H9 (cell line): ENCODE measurements at regions not wholly inside any gene's neighbourhood (a gene's known extent, or its start where the extent isn't known, plus 50 kb on each side); places are given as distances from the start of the nearest gene placed in this dataset.

Experiments used
- DNase-seq: peaks from one replicate; pipeline ENCODE4 v3.0.0-alpha.2; 2017
- H2AFZ ChIP-seq: one replicate; pipeline ENCODE4 v1.6.1; 2013; ENCODE audit warnings: mild to moderate bottlenecking, low read length, control low read depth, moderate library complexity
- H2AK5ac ChIP-seq: 2 replicates; pipeline ENCODE4 v1.6.1; 2013; ENCODE audit warnings: low read length, control low read depth, mixed read lengths; ENCODE audit not compliant: insufficient read length
- H2BK120ac ChIP-seq: one replicate; pipeline ENCODE4 v1.6.1; 2013; ENCODE audit warnings: low read depth, mild to moderate bottlenecking, low read length, control low read depth, inconsistent platforms; ENCODE audit not compliant: poor library complexity, severe bottlenecking
- H2BK12ac ChIP-seq: 2 replicates; pipeline ENCODE4 v1.6.1; 2013; ENCODE audit warnings: low read length, control low read depth, mixed read lengths, low read depth; ENCODE audit not compliant: insufficient read length
- H2BK15ac ChIP-seq: 2 replicates; pipeline ENCODE4 v1.6.1; 2013; ENCODE audit warnings: low read depth, low read length, control low read depth
- H2BK20ac ChIP-seq: one replicate; pipeline ENCODE4 v1.6.1; 2013; ENCODE audit warnings: low read depth, mild to moderate bottlenecking, low read length, control low read depth, inconsistent platforms; ENCODE audit not compliant: poor library complexity, severe bottlenecking
- H2BK5ac ChIP-seq: 2 replicates; pipeline ENCODE4 v1.6.1; 2013; ENCODE audit warnings: low read length, control low read depth, mixed read lengths; ENCODE audit not compliant: insufficient read length
- H3K14ac ChIP-seq: 2 replicates; pipeline ENCODE4 v1.6.1; 2013; ENCODE audit warnings: low read length, control low read depth; ENCODE audit not compliant: insufficient read depth
- H3K18ac ChIP-seq: 2 replicates; pipeline ENCODE4 v1.6.1; 2013; ENCODE audit warnings: low read depth, mild to moderate bottlenecking, mixed read lengths, low read length, control low read depth; ENCODE audit not compliant: insufficient read length
- H3K23ac ChIP-seq: 2 replicates; pipeline ENCODE4 v1.6.1; 2013; ENCODE audit warnings: low read length, control low read depth, mixed read lengths, low read depth; ENCODE audit not compliant: insufficient read length
- H3K23me2 ChIP-seq: 2 replicates; pipeline ENCODE4 v1.6.1; 2013; ENCODE audit warnings: low read depth, mild to moderate bottlenecking, mixed read lengths, low read length, control low read depth; ENCODE audit not compliant: insufficient read length, poor library complexity, severe bottlenecking
- H3K27ac ChIP-seq: 2 replicates; pipeline ENCODE4 v1.5.1; 2013; ENCODE audit warnings: low read length, control low read depth, mixed read lengths, low read depth; ENCODE audit not compliant: insufficient read length
- H3K27me3 ChIP-seq: 2 replicates; pipeline ENCODE4 v1.6.1; 2013; ENCODE audit warnings: low read length, control low read depth, inconsistent platforms; ENCODE audit not compliant: insufficient read depth
- H3K4ac ChIP-seq: 2 replicates; pipeline ENCODE4 v1.6.1; 2013; ENCODE audit warnings: low read depth, mild to moderate bottlenecking, control low read depth, inconsistent platforms, low read length, moderate library complexity
- H3K4me1 ChIP-seq: 2 replicates; pipeline ENCODE4 v1.6.1; 2013; ENCODE audit warnings: low read length, control low read depth, inconsistent platforms; ENCODE audit not compliant: insufficient read depth
- H3K4me2 ChIP-seq: 2 replicates; pipeline ENCODE4 v1.6.1; 2013; ENCODE audit warnings: low read length, control low read depth, mixed read lengths; ENCODE audit not compliant: insufficient read length, insufficient read depth
- H3K56ac ChIP-seq: 2 replicates; pipeline ENCODE4 v1.6.1; 2013; ENCODE audit warnings: low read depth, mild to moderate bottlenecking, mixed read lengths, low read length, control low read depth; ENCODE audit not compliant: insufficient read length
- H3K79me1 ChIP-seq: 2 replicates; pipeline ENCODE4 v1.6.1; 2013; ENCODE audit warnings: low read depth, mild to moderate bottlenecking, moderate library complexity, low read length, control low read depth, inconsistent platforms; ENCODE audit not compliant: insufficient read depth, poor library complexity, severe bottlenecking
- H3K79me2 ChIP-seq: 2 replicates; pipeline ENCODE4 v1.6.1; 2013; ENCODE audit warnings: low read length, control low read depth, inconsistent platforms; ENCODE audit not compliant: insufficient read depth
- H3K9ac ChIP-seq: 2 replicates; pipeline ENCODE4 v1.6.1; 2013; ENCODE audit warnings: low read length, control low read depth, mixed read lengths; ENCODE audit not compliant: insufficient read length; ENCODE audit errors: extremely low read depth
- H3K9me3 ChIP-seq: one replicate; pipeline ENCODE4 v1.6.1; 2013; ENCODE audit warnings: low read depth, low read length, inconsistent platforms; ENCODE audit not compliant: control insufficient read depth
- H3T11ph ChIP-seq: one replicate; pipeline ENCODE4 v1.6.1; 2013; ENCODE audit warnings: mild to moderate bottlenecking, low read length, control low read depth, inconsistent platforms
- H4K20me1 ChIP-seq: one replicate; pipeline ENCODE4 v1.6.1; 2013; ENCODE audit not compliant: control insufficient read depth, insufficient read length, insufficient read depth
- H4K5ac ChIP-seq: 2 replicates; pipeline ENCODE4 v1.6.1; 2013; ENCODE audit warnings: low read depth, mild to moderate bottlenecking, mixed read lengths, low read length, control low read depth; ENCODE audit not compliant: insufficient read length
- H4K8ac ChIP-seq: replicated peaks from 2 replicates; pipeline ENCODE4 v1.6.1; 2013; ENCODE audit warnings: low read length, control low read depth, mixed read lengths, low read depth; ENCODE audit not compliant: insufficient read length
- H4K91ac ChIP-seq: 2 replicates; pipeline ENCODE4 v1.6.1; 2013; ENCODE audit warnings: low read depth, mild to moderate bottlenecking, moderate library complexity, mixed read lengths, low read length, control low read depth; ENCODE audit not compliant: insufficient read length
- H3K27ac Mint-ChIP-seq, 3 experiments: 2 replicates in 2 of 3; 3 replicates in 1 of 3; pipeline ENCODE4 v1.8.0; 2020 to 2021; ENCODE audit warnings: mixed read lengths in 3 of 3, mild to moderate bottlenecking in 1 of 3, moderate library complexity in 1 of 3
- H3K27me3 Mint-ChIP-seq: 2 replicates; pipeline ENCODE4 v1.8.0; 2021; ENCODE audit warnings: low read depth, mild to moderate bottlenecking, moderate library complexity, mixed read lengths
- H3K36me3 Mint-ChIP-seq, 3 experiments: 2 replicates in 2 of 3; 3 replicates in 1 of 3; pipeline ENCODE4 v1.8.0; 2020 to 2021; ENCODE audit warnings: low read depth in 3 of 3, mixed read lengths in 3 of 3; ENCODE audit not compliant: insufficient read depth in 1 of 3
- H3K4me1 Mint-ChIP-seq, 2 experiments: 2 replicates each; pipeline ENCODE4 v1.8.0; 2020; ENCODE audit warnings: mixed read lengths in 2 of 2
- H3K4me3 Mint-ChIP-seq, 2 experiments: 2 replicates in 1 of 2; 3 replicates in 1 of 2; pipeline ENCODE4 v1.8.0; 2020 to 2021; ENCODE audit warnings: mild to moderate bottlenecking in 2 of 2, mixed read lengths in 2 of 2, moderate library complexity in 1 of 2
- H3K9me3 Mint-ChIP-seq, 2 experiments: 2 replicates in 1 of 2; 3 replicates in 1 of 2; pipeline ENCODE4 v1.8.0; 2020; ENCODE audit warnings: mild to moderate bottlenecking in 2 of 2, mixed read lengths in 2 of 2, moderate library complexity in 1 of 2
- WGBS: extraction: QIAGEN DNeasy Blood & Tissue Kit; methylation state at CpG from one replicate; pipeline ENCODE4 v1.1.7; 2013; ENCODE audit warnings: missing lambda C conversion rate, low lambda C conversion rate, mixed read lengths; ENCODE audit not compliant: insufficient read length; ENCODE audit errors: extremely low coverage; 5-methylcytosine and 5-hydroxymethylcytosine counted together
- TF ChIP-seq, protein P1 (sequence below): fragments of 200-600 bp; sonication (generic); conservative IDR thresholded peaks from 3 replicates; pipeline ENCODE4 v1.8.0; 2021; ENCODE audit warnings: antibody characterized with exemption, mild to moderate bottlenecking

GRCh38 chr1:165069829-165070228, 286.7 kb downstream of the LMX1A start:
- TF ChIP-seq, protein P1, sequence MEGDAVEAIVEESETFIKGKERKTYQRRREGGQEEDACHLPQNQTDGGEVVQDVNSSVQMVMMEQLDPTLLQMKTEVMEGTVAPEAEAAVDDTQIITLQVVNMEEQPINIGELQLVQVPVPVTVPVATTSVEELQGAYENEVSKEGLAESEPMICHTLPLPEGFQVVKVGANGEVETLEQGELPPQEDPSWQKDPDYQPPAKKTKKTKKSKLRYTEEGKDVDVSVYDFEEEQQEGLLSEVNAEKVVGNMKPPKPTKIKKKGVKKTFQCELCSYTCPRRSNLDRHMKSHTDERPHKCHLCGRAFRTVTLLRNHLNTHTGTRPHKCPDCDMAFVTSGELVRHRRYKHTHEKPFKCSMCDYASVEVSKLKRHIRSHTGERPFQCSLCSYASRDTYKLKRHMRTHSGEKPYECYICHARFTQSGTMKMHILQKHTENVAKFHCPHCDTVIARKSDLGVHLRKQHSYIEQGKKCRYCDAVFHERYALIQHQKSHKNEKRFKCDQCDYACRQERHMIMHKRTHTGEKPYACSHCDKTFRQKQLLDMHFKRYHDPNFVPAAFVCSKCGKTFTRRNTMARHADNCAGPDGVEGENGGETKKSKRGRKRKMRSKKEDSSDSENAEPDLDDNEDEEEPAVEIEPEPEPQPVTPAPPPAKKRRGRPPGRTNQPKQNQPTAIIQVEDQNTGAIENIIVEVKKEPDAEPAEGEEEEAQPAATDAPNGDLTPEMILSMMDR = no peak
- no peak overlapping the region for H3K14ac ChIP-seq
- Mint-ChIP-seq H3K4me3 (no peak overlapping the region), H3K27me3 (peaks cover 14% of the 10 kb centered on the region), H3K4me1 (peaks cover 13% of the 10 kb centered on the region in 2 experiments), H3K9me3 (no peaks in the 10 kb centered on the region), H3K36me3 (no peaks in the 10 kb centered on the region), H3K27ac (no peak overlapping the region)
- peaks cover 7% of the 10 kb centered on the region; the same call in 1 of the 2 replicates for H3K4me1 ChIP-seq
- no peaks in the 10 kb centered on the region for H4K20me1 ChIP-seq
- no peak overlapping the region for H3K9ac ChIP-seq
- no peak overlapping the region for H3K56ac ChIP-seq
- DNase-seq = no peak
- no peak overlapping the region for H2BK20ac ChIP-seq
- no peak overlapping the region for H4K91ac ChIP-seq
- H2BK15ac ChIP-seq = no peak overlapping the region
- H3K27ac ChIP-seq = no peak overlapping the region
- no peaks in the 10 kb centered on the region for H3K79me2 ChIP-seq
- H3K18ac ChIP-seq = no peak overlapping the region
- H2AFZ ChIP-seq = no peak overlapping the region
- no peaks in the 10 kb centered on the region for H3K79me1 ChIP-seq
- H4K8ac ChIP-seq = no peak overlapping the region
- no peak overlapping the region for H3K4ac ChIP-seq
- H3K4me2 ChIP-seq = no peak overlapping the region
- H3K23ac ChIP-seq = no peak overlapping the region
- no CpG with 5 or more reads among the region's 1 CpG for WGBS
- no peak overlapping the region for H3T11ph ChIP-seq
- H2BK120ac ChIP-seq = no peak overlapping the region
- H2BK5ac ChIP-seq = no peak overlapping the region
- H3K27me3 ChIP-seq = no peaks in the 10 kb centered on the region
- no peak overlapping the region for H2AK5ac ChIP-seq
- no peak overlapping the region for H4K5ac ChIP-seq
- no peaks in the 10 kb centered on the region for H3K9me3 ChIP-seq
- no peak overlapping the region for H2BK12ac ChIP-seq
- H3K23me2 ChIP-seq = no peaks in the 10 kb centered on the region
